DND-41 (cell line): ENCODE measurements at regions not wholly inside any gene's neighbourhood (a gene's known extent, or its start where the extent isn't known, plus 50 kb on each side); places are given as distances from the start of the nearest gene placed in this dataset.

ENCODE experiments used
- ATAC-seq: fragments of 200-7000 bp; cut with Tn5 transposase; 3 replicates; pipeline ENCODE4 v1.9.1; 2021; ENCODE audit warnings: low read depth; ENCODE audit not compliant: insufficient read depth
- DNase-seq: peaks from one replicate; pipeline ENCODE4 v3.0.0-alpha.2; 2020
- H2AFZ ChIP-seq: 2 replicates; pipeline ENCODE4 v1.6.0; 2012; ENCODE audit warnings: low read depth, low read length
- H3K27ac ChIP-seq: 2 replicates; pipeline ENCODE4 v1.5.1; 2012; ENCODE audit warnings: low read length, inconsistent platforms
- H3K27me3 ChIP-seq: fragments of 200-600 bp; sonication (generic); 2 replicates; pipeline ENCODE4 v1.6.0; 2012; ENCODE audit warnings: low read length, mild to moderate bottlenecking, inconsistent platforms; ENCODE audit not compliant: insufficient read depth, poor library complexity
- H3K36me3 ChIP-seq: 2 replicates; pipeline ENCODE4 v1.5.1; 2012; ENCODE audit warnings: low read length, inconsistent platforms; ENCODE audit not compliant: insufficient read depth
- H3K4me1 ChIP-seq: 2 replicates; pipeline ENCODE4 v1.5.1; 2012; ENCODE audit warnings: mild to moderate bottlenecking, low read length; ENCODE audit not compliant: insufficient read depth
- H3K4me2 ChIP-seq: 2 replicates; pipeline ENCODE4 v1.6.0; 2012; ENCODE audit warnings: mild to moderate bottlenecking, moderate library complexity, low read length, inconsistent platforms; ENCODE audit not compliant: insufficient read depth
- H3K4me3 ChIP-seq, 2 experiments: fragments of 200-600 bp in 1 of 2; shearing (Covaris generic) in 1 of 2; 2 replicates each; pipeline ENCODE4 v1.5.1; 2012 to 2016; ENCODE audit warnings: inconsistent platforms in 2 of 2, low read length in 2 of 2, mild to moderate bottlenecking in 2 of 2, low read depth in 1 of 2, moderate library complexity in 1 of 2
- H3K79me2 ChIP-seq: 2 replicates; pipeline ENCODE4 v1.6.0; 2012; ENCODE audit warnings: low read length, inconsistent platforms; ENCODE audit not compliant: insufficient read depth
- H3K9ac ChIP-seq: 2 replicates; pipeline ENCODE4 v1.6.0; 2012; ENCODE audit warnings: low read depth, mild to moderate bottlenecking, inconsistent platforms, low read length, moderate library complexity
- H3K9me3 ChIP-seq: 2 replicates; pipeline ENCODE4 v1.5.1; 2012; ENCODE audit warnings: low read length, moderate library complexity, mild to moderate bottlenecking, inconsistent platforms; ENCODE audit not compliant: insufficient read depth, severe bottlenecking
- H4K20me1 ChIP-seq: 2 replicates; pipeline ENCODE4 v1.6.0; 2012; ENCODE audit warnings: low read length; ENCODE audit not compliant: insufficient read depth
- CTCF ChIP-seq: IDR thresholded peaks from 2 replicates; pipeline ENCODE4 v1.5.1; 2012; ENCODE audit warnings: borderline replicate concordance, low read length, moderate library complexity, mild to moderate bottlenecking; ENCODE audit not compliant: poor library complexity, severe bottlenecking; ENCODE audit errors: extremely low read depth
- EZH2 ChIP-seq: IDR thresholded peaks from 3 replicates; pipeline ENCODE4 v1.6.1; 2012; ENCODE audit warnings: borderline replicate concordance, low read depth, mild to moderate bottlenecking, moderate library complexity, low read length, inconsistent platforms; ENCODE audit not compliant: severe bottlenecking

- Histone ChIP-seq H3K9me3 (no peaks in the 10 kb centered on the region), H3K4me2 (no peak overlapping the region), H3K9ac (no peak overlapping the region), H3K36me3 (no peaks in the 10 kb centered on the region), H3K27ac (no peak overlapping the region), H3K4me3 (no peak overlapping the region), H3K79me2 (no peaks in the 10 kb centered on the region), H4K20me1 (no peaks in the 10 kb centered on the region), H3K4me1 (no peaks in the 10 kb centered on the region), H3K27me3 (no peaks in the 10 kb centered on the region), H2AFZ (no peak overlapping the region)
- DNase-seq (no peak), ATAC-seq (no peak)
- no peak for TF ChIP-seq EZH2
- TF ChIP-seq CTCF, result no peak
Measured at GRCh38 chr6:28742668-28743270, 181.0 kb downstream of the TRIM27 start.

- DNase-seq (no peak), ATAC-seq (no peak)
- TF ChIP-seq CTCF (no peak), EZH2 (no peak)
- no peak overlapping the region for H3K9ac ChIP-seq
- H3K79me2 ChIP-seq, result no peaks in the 10 kb centered on the region
- no peak overlapping the region for H2AFZ ChIP-seq
- H3K4me2 ChIP-seq, result no peak overlapping the region
- H3K27me3 ChIP-seq, result no peaks in the 10 kb centered on the region
- H4K20me1 ChIP-seq, result no peaks in the 10 kb centered on the region
- H3K36me3 ChIP-seq, result no peaks in the 10 kb centered on the region
- no peaks in the 10 kb centered on the region for H3K4me1 ChIP-seq
- no peaks in the 10 kb centered on the region for H3K9me3 ChIP-seq
- no peak overlapping the region for H3K4me3 ChIP-seq
- H3K27ac ChIP-seq, result no peak overlapping the region
Measured at GRCh38 chr6:28743271-28743789, 180.5 kb downstream of the TRIM27 start.

- Histone ChIP-seq H3K4me3 (no peak overlapping the region), H3K4me2 (no peak overlapping the region)
Measured at GRCh38 chr6:28747083-28747630, 176.6 kb downstream of the TRIM27 start.

More at GRCh38 chr6:28747083-28747630, 176.6 kb downstream of the TRIM27 start:
- Histone ChIP-seq H2AFZ (no peak overlapping the region), H4K20me1 (no peaks in the 10 kb centered on the region), H3K27ac (no peak overlapping the region), H3K9ac (no peak overlapping the region), H3K27me3 (no peaks in the 10 kb centered on the region), H3K36me3 (no peaks in the 10 kb centered on the region), H3K4me1 (no peaks in the 10 kb centered on the region), H3K79me2 (no peaks in the 10 kb centered on the region), H3K9me3 (peaks cover 2% of the 10 kb centered on the region)
- TF ChIP-seq EZH2, result no peak
- TF ChIP-seq CTCF, result no peak
- DNase-seq (no peak), ATAC-seq (no peak)
